ENCODE measurements at regions not wholly inside any gene's neighbourhood (a gene's known extent, or its start where the extent isn't known, plus 50 kb on each side); places are given as distances from the start of the nearest gene placed in this dataset.
"Not testable (repeated sequence)": the region's sequence is repeated elsewhere in the genome, so short reads cannot be mapped to it uniquely, and the experiment has no call there.

DNA sequence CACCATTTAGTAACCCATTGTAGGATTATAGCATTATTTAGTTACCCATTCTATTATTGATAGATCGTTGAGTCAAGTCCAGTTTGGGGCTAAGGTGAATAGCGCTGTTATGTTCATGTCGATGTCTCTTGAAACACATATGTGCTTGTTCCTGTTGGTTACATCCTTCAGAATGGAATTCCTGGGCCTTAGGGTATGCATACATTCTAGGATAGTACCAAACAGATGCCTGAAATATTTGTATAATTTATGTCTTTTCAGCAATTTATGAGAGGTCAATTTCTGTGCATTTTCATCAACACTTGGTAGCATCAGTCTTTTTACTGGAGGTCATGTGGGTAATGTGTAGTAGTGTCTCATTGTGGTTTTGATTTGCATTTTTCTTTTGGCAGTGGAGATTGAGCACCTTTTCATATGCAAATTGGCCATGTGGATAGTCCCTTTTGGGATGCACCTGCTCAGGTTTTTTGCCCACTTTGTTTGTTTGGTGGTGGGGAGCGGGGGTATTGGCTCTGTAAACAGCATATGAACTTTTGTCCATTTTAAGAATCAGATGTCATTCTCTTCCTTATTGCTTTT lies 104.2 kb downstream of the CDRT15L2 start:
- DNase-seq (ENCODE audit: low read depth), result not testable (repeated sequence)

DNA sequence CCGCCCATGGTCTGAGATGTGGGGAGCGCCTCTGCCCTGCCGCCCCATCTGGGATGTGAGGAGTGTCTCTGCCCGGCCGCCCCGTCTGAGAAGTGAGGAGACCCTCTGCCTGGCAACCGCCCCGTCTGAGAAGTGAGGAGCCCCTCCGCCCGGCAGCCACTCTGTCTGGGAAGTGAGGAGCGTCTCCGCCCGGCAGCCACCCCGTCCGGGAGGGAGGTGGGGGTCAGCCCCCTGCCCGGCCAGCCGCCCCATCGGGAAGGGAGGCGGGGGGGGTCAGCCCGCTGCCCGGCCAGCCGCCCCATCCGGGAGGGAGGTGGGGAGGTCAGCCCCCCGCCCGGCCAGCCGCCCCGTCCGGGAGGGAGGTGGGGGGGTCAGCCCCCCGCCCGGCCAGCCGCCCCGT lies 105.5 kb downstream of the CDRT15L2 start:
- not testable (repeated sequence) for DNase-seq (ENCODE audit: low read depth)

- not testable (repeated sequence) for DNase-seq (ENCODE audit: low read depth)
Observed at GRCh38 chr17:20687584-20687983, 108.1 kb downstream of the CDRT15L2 start.

DNA sequence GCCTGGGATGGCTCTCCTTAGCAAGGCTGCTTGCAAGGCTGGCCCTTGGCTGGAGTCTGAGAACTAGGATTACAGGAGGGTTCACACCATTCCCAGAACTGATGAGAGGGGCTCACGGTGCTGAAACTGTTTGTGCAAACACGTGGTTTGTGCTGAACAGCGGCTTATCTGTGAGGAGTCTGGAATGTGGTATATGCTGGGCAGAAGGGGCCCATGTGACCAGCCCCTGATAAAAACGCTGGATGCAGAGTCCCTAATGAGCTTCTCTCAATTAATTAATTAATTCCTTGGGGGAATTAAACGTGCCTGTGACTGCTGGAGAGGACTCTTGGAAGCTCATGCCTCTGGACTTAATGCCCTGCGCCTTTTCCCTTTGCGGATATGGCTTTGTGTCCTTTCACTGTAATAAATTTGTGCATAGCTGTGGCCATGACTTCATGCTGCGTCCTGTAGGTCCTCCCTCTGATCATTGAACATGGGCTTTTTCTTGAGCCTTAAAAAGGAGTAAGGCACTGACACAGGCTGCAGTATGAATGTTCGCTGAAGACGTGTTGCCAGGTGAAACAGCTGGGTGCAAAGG lies 109.7 kb downstream of the CDRT15L2 start:
- DNase-seq (ENCODE audit: low read depth), result not testable (repeated sequence)

- not testable (repeated sequence) for DNase-seq (ENCODE audit: low read depth)
Observed at GRCh38 chr17:20692706-20693105, 113.2 kb downstream of the CDRT15L2 start.

DNA sequence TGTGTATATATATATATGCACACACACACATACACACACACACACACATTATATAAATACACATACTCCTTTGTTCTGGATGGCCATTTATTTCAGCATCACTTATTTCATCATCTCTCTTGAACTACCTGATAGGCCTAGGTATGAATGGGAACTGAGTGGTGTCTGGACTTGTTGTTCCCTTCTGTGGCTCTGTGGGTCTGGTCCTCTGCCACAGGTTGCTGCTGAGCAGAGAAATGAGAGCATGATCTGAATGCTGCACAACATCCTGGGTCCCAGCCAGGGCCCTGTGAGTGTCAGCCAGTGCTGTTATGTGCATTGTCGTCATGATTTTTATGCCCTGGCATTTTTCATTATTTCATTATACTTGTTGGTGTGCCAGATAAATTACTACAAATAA lies 116.3 kb downstream of the CDRT15L2 start:
- DNase-seq (ENCODE audit: low read depth), result not testable (repeated sequence)

DNA sequence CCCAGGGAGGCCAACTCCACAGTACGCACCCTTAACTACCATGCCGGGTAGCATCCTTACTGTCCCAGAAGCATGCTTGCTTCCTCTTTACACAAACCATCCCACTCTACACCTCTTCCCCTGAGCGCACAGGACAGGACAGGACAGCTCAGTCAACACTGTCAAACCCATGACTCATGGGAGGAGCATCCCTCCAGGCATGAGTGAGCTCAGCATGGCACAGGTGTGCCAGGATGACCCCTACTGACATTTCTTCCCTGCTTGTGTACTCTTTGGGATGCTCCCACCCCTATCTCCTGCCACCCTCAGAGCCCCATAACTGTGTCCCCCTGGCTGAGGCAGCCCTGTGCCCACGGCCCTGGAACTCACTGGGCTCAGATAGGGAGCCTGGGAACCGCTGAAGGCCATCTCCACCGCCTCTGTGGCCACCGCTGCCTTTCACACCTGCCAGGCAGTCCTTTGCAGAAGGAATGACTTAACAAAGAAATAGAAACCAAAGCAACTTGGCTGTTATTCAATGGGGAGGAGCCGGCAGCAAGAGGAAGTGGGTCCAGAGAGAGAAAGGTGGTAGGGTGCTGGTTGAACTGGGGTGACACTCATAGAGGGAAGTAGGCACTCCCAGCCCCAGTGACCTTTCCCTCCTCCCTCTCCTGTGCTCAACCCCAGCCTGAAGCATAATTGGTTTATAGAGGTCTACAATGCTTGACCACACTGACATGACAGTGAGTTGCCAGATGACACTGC lies 119.1 kb downstream of the CDRT15L2 start:
- DNase-seq (ENCODE audit: low read depth), result peak; percentile 11

- DNase-seq (ENCODE audit: low read depth), result not testable (repeated sequence)
Observed at GRCh38 chr17:20700528-20700927, 121.0 kb downstream of the CDRT15L2 start.

- not testable (repeated sequence) for DNase-seq (ENCODE audit: low read depth)
Observed at GRCh38 chr17:20701366-20701765, 121.8 kb downstream of the CDRT15L2 start.

DNA sequence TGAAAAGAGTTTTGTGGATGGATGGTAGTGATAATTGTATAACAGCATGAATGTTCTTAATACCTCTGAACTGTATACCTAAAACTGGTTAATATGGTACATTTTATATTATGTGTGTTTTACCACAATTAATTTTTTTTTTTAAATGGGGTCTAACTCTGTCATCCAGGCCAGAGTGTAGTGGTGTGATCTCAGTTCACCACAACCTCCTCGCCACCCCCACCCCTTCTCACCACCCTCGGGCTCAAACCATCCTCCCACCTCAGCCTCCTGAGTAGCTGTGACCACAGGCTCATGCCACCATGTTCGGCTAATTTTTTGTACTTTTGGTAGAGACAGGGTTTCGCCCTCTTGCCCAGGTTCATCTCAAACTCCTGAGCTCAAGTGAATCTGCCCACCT lies 123.2 kb downstream of the CDRT15L2 start:
- DNase-seq (ENCODE audit: low read depth), result no peak

DNA sequence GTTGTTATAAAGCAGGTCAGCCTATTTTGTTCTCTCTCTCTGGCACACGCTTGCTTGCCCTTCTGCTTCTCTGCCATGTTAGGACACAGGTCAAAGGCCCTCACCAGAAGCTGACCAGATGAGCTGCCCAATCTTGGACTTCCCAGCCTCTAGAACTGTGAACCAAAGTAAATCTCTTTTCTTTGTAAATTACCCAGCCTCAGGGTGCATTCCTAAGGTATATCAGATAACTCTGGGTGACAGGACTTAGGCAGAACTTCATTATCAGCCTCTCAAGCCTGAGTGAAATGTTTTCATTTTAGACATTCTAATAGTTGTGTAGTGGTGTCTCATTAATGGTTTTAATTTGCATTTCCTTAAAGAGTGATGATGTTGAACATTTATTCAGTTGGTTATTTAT lies 124.3 kb downstream of the CDRT15L2 start:
- no peak for DNase-seq (ENCODE audit: low read depth)

DNA sequence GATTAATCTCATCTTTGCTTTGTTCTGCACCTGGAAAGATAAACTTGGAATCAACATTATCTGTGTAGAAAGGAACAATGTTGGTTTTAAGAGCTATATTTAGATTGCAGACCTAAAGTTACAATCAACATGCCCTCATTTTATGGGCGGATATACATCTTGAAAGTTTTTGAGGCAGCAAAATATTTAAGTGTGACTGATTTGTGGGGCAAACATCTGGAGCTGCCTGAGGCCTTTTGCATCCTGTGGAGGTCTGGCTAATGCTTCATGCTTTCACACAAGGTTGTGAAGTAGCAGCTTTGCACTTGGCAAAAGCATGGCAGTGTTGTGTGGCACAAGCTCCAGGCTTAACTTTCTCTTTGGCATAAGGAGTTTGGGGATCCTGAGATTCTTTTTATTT lies 125.7 kb downstream of the CDRT15L2 start:
- not testable (repeated sequence) for DNase-seq (ENCODE audit: low read depth)

DNA sequence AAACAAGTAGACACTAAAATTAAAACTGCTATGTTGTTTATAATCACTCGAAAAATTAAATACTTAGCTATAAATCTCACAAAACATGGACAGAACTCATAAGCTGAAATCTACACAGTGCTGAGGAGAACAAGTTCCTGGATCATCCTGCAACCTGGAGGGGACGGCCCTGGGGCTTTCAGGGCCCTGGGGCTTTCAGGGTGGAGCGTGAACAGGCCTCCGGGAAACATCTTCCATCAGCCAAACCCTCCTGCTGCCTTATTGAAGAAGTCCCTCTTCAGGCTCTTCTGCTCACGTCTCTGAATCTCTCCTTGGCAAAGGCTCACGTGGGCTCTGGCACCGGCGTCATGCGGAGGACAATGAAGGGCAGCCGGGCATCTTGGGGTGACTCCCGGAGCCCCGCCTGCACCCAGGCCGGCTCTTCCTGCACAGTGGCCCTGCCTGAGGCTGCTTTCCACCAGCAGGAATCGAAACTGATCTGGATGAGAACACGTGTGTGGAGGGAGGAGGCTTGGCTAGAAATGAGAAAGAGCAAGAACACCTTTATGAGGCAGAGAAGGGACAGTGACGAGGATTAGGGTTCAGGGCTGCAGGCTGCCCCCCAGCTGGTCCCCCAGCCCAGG lies 127.3 kb downstream of the CDRT15L2 start:
- no peak for DNase-seq (ENCODE audit: low read depth)

GRCh38 chr17:20708821-20709220 lies 129.3 kb downstream of the CDRT15L2 start:
- not testable (repeated sequence) for DNase-seq (ENCODE audit: low read depth)

DNA sequence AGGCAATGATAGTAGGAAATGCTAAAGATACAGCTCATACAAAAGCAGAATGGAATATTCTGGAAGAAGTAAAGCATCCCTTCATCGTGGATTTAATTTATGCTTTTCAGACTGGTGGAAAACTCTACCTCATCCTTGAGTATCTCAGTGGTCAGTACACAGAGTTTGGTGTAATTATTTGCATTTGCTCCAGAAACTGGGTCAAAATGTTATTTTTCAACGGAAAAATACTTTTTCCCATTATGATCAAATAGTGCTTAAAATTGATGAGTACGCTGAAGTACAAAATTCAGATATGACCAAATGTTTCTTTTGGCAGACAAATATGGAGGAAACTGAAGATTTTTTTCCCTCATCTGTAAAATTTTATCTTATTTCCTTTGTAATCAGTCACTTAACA lies 137.0 kb downstream of the CDRT15L2 start:
- not testable (repeated sequence) for DNase-seq (ENCODE audit: low read depth)

DNA sequence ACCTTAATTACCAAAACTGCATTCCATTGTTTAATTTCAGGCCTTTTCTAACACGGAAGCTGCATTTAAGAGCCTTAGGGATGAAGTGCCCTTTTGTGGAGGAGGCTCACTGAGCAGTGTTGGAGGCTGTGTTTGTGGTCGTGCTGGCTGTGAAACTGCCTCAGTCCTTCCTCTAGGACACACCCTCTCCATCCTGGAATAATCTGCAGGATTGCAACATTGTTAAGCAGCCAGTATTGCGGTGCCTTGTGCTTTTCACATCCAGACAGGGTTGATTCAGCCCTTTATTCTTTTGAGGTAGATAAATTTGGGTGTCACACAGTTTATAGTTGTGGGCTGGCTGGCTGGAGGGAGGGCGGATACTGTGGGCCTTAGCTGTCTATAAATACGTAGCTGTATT lies 141.6 kb downstream of the CDRT15L2 start:
- DNase-seq (ENCODE audit: low read depth), result no peak

- DNase-seq (ENCODE audit: low read depth), result not testable (repeated sequence)
Observed at GRCh38 chr17:20724391-20724790, 144.9 kb downstream of the CDRT15L2 start.

DNA sequence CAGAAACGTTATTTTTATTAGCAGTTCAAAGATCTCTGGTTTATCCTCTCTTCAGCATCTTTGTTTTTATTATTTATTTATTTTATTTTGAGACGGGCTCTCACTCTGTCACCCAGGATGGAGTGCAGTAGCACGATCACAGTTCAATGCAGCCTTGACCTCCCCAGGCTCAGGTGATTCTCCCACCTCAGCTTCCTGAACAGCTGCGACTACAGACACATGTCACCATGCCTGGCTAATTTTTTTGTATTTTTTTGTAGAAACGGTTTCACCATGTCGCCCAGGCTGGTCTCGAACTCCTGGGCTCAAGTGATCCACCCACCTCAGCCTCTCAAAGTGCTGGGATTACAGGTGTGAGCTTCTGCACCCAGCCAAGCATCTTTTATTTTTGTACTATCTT lies 147.7 kb downstream of the CDRT15L2 start:
- DNase-seq (ENCODE audit: low read depth), result not testable (repeated sequence)

DNA sequence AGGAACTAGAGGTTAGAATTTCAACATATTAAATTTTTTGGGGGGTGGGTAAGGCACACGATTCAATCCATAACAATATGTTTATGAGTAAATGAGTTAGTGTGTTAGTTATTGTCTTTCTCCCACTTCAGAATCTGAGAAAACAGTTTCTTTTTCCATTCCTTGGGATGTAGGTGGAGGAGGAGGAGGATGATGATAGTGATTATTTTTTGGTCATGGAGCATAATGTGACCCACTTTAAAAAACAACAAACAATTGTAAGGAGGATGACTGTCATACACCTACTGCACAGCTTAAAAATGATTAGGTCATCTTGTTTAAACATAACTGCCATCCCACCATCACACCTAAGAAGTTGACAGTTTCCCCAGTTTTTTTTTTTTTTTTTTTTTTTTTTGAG lies 148.7 kb downstream of the CDRT15L2 start:
- no peak for DNase-seq (ENCODE audit: low read depth)

DNA sequence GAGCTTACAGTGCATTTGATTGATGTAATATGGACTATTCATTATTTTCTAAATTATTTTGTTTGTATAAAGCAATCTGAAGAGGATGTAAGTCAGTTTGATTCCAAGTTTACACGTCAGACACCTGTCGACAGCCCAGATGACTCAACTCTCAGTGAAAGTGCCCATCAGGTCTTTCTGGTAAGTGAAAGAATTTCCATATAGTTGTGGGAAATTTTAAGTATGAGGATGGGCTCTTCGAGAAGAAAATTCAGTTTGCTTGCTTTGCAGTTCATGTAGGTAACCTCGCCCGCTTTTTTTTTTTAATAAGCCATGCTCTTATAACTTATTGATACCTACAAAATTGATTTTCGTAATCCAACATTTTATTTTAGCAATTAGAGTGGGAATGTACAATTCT lies 151.6 kb downstream of the CDRT15L2 start:
- DNase-seq (ENCODE audit: low read depth), result not testable (repeated sequence)

DNA sequence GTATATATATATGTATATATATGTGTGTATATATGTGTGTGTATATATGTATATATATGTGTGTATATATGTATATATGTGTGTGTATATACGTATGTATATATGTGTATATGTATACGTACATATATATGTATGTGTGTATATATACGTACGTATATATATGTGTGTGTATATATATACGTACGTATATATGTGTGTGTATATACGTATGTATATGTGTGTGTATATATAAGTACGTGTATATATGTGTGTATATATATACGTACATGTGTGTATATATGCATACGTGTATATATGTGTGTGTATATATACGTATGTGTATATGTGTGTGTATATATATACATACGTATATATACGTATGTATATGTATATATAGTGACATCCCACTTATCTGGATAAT lies 154.4 kb downstream of the CDRT15L2 start:
- no peak for DNase-seq (ENCODE audit: low read depth)

GRCh38 chr17:20735796-20736195 lies 156.3 kb downstream of the CDRT15L2 start:
- DNase-seq (ENCODE audit: low read depth), result no peak

GRCh38 chr17:20737636-20738035 lies 158.1 kb downstream of the CDRT15L2 start:
- DNase-seq (ENCODE audit: low read depth), result not testable (repeated sequence)
